ENCODE measurements at regions not wholly inside any gene's neighbourhood (a gene's known extent, or its start where the extent isn't known, plus 50 kb on each side); places are given as distances from the start of the nearest gene placed in this dataset.

- H3K4me3 ChIP-seq (ENCODE audit: low read depth, low read length): no peak overlapping the region
- TF ChIP-seq, protein P1, sequence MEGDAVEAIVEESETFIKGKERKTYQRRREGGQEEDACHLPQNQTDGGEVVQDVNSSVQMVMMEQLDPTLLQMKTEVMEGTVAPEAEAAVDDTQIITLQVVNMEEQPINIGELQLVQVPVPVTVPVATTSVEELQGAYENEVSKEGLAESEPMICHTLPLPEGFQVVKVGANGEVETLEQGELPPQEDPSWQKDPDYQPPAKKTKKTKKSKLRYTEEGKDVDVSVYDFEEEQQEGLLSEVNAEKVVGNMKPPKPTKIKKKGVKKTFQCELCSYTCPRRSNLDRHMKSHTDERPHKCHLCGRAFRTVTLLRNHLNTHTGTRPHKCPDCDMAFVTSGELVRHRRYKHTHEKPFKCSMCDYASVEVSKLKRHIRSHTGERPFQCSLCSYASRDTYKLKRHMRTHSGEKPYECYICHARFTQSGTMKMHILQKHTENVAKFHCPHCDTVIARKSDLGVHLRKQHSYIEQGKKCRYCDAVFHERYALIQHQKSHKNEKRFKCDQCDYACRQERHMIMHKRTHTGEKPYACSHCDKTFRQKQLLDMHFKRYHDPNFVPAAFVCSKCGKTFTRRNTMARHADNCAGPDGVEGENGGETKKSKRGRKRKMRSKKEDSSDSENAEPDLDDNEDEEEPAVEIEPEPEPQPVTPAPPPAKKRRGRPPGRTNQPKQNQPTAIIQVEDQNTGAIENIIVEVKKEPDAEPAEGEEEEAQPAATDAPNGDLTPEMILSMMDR (conservative IDR thresholded peaks at IDR 0.05; ENCODE audit: low read depth, low read length): no peak
- DNase-seq (ENCODE audit: low read depth): no peak
Measured at GRCh38 chr21:28738420-28738704, 254.3 kb downstream of the LTN1 start.

DNA sequence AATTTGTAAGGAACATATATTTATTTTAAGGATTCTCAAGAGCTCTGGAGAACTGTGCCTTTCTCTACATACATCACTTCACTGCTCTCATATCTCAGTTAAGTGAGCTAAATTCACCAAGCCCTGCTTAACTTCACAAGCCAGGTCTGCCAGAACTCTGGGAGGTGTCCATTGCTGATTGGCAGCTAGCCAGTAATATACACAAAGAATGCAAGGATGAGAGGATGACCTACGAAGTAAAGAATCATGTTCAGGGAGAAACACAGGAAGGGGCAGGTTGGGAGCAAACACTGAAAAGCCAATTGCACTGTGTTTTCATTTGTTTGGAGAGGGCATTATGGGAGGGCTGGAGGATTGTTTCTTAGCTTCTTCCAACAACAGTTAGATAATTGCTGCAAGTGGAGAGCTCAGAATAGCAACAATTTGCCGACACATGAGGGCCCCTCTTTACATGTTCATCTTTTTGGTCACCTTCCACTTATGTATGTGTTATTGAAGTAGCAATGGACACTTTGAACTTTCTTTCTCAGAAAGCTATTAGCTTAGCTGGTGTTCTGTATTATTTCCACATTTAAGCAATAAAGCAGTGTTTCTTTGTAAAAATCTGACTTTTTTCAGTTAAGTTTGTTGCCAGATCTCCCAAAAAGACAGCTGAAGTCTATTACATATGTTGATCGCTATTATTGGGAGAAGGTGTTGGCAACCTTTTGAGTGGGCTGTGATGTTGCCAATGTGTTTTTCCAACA lies 254.8 kb downstream of the LTN1 start:
- no peak overlapping the region for H3K4me3 ChIP-seq (ENCODE audit: low read depth, low read length)
- TF ChIP-seq, protein P1 (conservative IDR thresholded peaks at IDR 0.05; ENCODE audit: low read depth, low read length): no peak
- DNase-seq (ENCODE audit: low read depth): peak; percentile 55

DNA sequence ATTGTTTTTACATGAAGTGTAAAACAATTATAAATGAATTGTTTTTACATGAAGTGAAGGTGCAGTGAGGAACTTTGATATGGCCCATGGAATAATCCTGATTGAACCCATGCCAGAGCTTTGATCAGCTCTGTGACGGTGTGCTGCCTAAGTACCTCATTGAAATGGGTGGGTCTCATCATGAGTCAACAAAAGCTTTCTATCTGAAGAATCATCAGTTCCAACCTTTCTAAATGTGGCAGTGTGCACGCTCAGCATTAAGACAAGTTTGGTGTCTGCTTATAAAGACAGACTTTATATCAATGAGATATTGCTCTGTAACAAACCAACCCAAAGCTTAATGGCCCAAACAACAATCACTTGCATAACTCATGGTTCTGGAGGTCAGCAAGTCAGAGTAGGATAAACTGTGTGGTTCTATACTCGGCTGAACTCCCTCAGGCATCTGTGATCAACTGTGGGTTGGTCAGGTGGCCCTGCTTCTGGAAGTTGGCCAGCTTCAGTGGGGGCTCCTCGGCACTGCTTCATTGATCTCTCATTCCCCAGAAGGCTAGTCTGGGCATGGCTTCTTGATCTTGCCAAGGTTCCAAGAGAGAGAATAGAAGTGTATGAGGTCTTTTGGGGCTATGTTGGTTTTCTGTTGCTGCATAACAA lies 258.0 kb downstream of the LTN1 start:
- DNase-seq (ENCODE audit: low read depth): no peak
- no peak overlapping the region for H3K4me3 ChIP-seq (ENCODE audit: low read depth, low read length)
- TF ChIP-seq, protein P1 (conservative IDR thresholded peaks at IDR 0.05; ENCODE audit: low read depth, low read length): no peak

- DNase-seq (ENCODE audit: low read depth): no peak
- H3K4me3 ChIP-seq (ENCODE audit: low read depth, low read length): no peak overlapping the region
- TF ChIP-seq, protein P1 (conservative IDR thresholded peaks at IDR 0.05; ENCODE audit: low read depth, low read length): no peak
Measured at GRCh38 chr21:28731700-28732321, 260.9 kb downstream of the LTN1 start.

GRCh38 chr21:28729887-28730286 lies 262.8 kb downstream of the LTN1 start:
- DNase-seq (ENCODE audit: low read depth): no peak
- TF ChIP-seq, protein P1 (conservative IDR thresholded peaks at IDR 0.05; ENCODE audit: low read depth, low read length): no peak
- no peak overlapping the region for H3K4me3 ChIP-seq (ENCODE audit: low read depth, low read length)

DNA sequence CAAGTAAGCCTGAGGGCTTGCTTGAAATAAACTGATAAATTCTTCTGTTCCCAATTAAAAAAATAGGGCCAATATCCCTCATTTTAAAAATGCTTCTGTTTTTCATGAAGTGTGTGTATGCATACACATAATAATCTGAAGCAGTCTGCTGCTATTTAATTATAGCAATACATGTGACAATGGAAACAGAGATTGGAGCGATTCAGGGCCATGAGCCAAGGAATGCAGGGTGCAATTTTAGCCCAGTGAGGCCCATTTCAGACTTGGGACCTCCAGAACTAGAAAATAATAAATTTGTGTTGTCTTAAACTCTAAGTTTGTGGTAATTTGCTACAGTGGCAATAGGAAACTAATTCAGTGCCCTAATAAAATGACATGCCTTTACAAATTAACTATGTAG lies 264.9 kb downstream of the LTN1 start:
- TF ChIP-seq, protein P1 (conservative IDR thresholded peaks at IDR 0.05; ENCODE audit: low read depth, low read length): no peak
- no peak overlapping the region for H3K4me3 ChIP-seq (ENCODE audit: low read depth, low read length)
- no peak for DNase-seq (ENCODE audit: low read depth)

Data from choroid plexus epithelial cell (primary cell).